Esophagus muscularis mucosa (tissue), 4 donors: ENCODE measurements at regions not wholly inside any gene's neighbourhood (a gene's known extent, or its start where the extent isn't known, plus 50 kb on each side); places are given as distances from the start of the nearest gene placed in this dataset.
"Not testable (repeated sequence)": the region's sequence is repeated elsewhere in the genome, so short reads cannot be mapped to it uniquely, and the experiment has no call there.

Experiments
- DNase-seq: peaks from one replicate; pipeline ENCODE4 v3.0.0-alpha.2; 2017; ENCODE audit errors: extremely low spot score
- H3K27ac ChIP-seq, 4 donors: fragments of 200-600 bp; sonication (generic); replicated peaks in 1 of 4; 1 replicate in 3 of 4; 2 replicates in 1 of 4; pipeline ENCODE4 v1.5.1; 2016 to 2019; ENCODE audit warnings: mild to moderate bottlenecking in 1 of 4
- H3K27me3 ChIP-seq, 4 donors: fragments of 200-600 bp; sonication (generic); one replicate each; pipeline versions ENCODE4 v1.5.1 to v1.6.0; 2016 to 2019
- H3K36me3 ChIP-seq, 4 donors: fragments of 200-600 bp; sonication (generic); one replicate each; pipeline ENCODE4 v1.5.1; 2016 to 2019
- H3K4me1 ChIP-seq, 4 donors: fragments of 200-600 bp; sonication (generic); one replicate each; pipeline ENCODE4 v1.5.1; 2016 to 2019
- H3K4me3 ChIP-seq, 4 donors: fragments of 200-600 bp; sonication (generic); 1 replicate in 2 of 4; 2 replicates in 2 of 4; pipeline ENCODE4 v1.5.1; 2016 to 2019; ENCODE audit warnings: mild to moderate bottlenecking in 4 of 4, moderate library complexity in 1 of 4
- H3K9me3 ChIP-seq, 4 donors: fragments of 200-600 bp; sonication (generic); 1 replicate in 3 of 4; 2 replicates in 1 of 4; pipeline ENCODE4 v1.5.1; 2016 to 2019
- CTCF ChIP-seq, 3 experiments: fragments of 200-600 bp in 2 of 3; fragments of 450-650 bp in 1 of 3; sonication (generic) in 2 of 3; IDR thresholded peaks; one replicate each; pipeline ENCODE4 v1.5.1; 2017 to 2019; ENCODE audit warnings: antibody characterized with exemption in 3 of 3, mild to moderate bottlenecking in 2 of 3, moderate library complexity in 1 of 3
- EP300 ChIP-seq: sonication (generic); formaldehyde crosslinking; IDR thresholded peaks from one replicate; pipeline ENCODE4 v1.6.1; 2017; ENCODE audit warnings: antibody characterized with exemption
- POLR2A ChIP-seq: fragments of 450-650 bp; IDR thresholded peaks from one replicate; pipeline ENCODE4 v1.6.1; 2017; ENCODE audit warnings: antibody characterized with exemption, moderate library complexity, mild to moderate bottlenecking, low read depth
- POLR2AphosphoS5 ChIP-seq, 2 donors: sonication (generic); formaldehyde crosslinking; IDR thresholded peaks; one replicate each; pipeline ENCODE4 v1.6.1; 2017; ENCODE audit warnings: antibody characterized with exemption in 2 of 2
- WGBS: methylation state at CpG from one replicate; pipeline ENCODE4 v1.1.5; 2018; 5-methylcytosine and 5-hydroxymethylcytosine counted together
- intact Hi-C: fragments of 100-400 bp; cut with DNase I; formaldehyde crosslinking; loops from one replicate; pipeline ENCODE4 v1.15.1; 2023

GRCh38 chr18:10248738-10249137 lies 205.7 kb upstream of the APCDD1 start:
- Histone ChIP-seq H3K9me3 (no peaks in the 10 kb centered on the region), H3K36me3 (no peaks in the 10 kb centered on the region), H3K27me3 (no peaks in the 10 kb centered on the region), H3K4me3 (no peak overlapping the region), H3K4me1 (peaks cover 0 to 24% (median 4%) of the 10 kb centered on the region in 4 donors), H3K27ac (no peak overlapping the region)
- no peak for DNase-seq
- 93% methylated on average over 5 of the region's 5 CpGs for WGBS
- TF ChIP-seq CTCF (IDR thresholded peaks at IDR 0.05) (no peak), EP300 (no peak), POLR2A (no peak), POLR2AphosphoS5 (IDR thresholded peaks at IDR 0.05) (no peak)
- intact Hi-C loops: no loop called here

GRCh38 chr18:10249270-10249669 lies 205.2 kb upstream of the APCDD1 start:
- Histone ChIP-seq H3K27me3 (no peaks in the 10 kb centered on the region), H3K36me3 (no peaks in the 10 kb centered on the region), H3K9me3 (no peaks in the 10 kb centered on the region), H3K4me3 (no peak overlapping the region), H3K27ac (no peak overlapping the region), H3K4me1 (peaks cover 0 to 24% (median 4%) of the 10 kb centered on the region in 4 donors)
- no peak for DNase-seq
- intact Hi-C loops: no loop called here
- TF ChIP-seq CTCF (IDR thresholded peaks at IDR 0.05) (no peak), POLR2AphosphoS5 (IDR thresholded peaks at IDR 0.05) (no peak), POLR2A (no peak), EP300 (no peak)
- WGBS: 89% methylated on average over 3 of the region's 3 CpGs

GRCh38 chr18:10249801-10250200 lies 204.6 kb upstream of the APCDD1 start:
- TF ChIP-seq CTCF (IDR thresholded peaks at IDR 0.05) (no peak), POLR2AphosphoS5 (IDR thresholded peaks at IDR 0.05) (no peak), POLR2A (no peak), EP300 (no peak)
- intact Hi-C loops: no loop called here
- no peak overlapping the region for H3K4me3 ChIP-seq
- H3K36me3 ChIP-seq: no peaks in the 10 kb centered on the region
- H3K27ac ChIP-seq: no peak overlapping the region
- peaks cover 0 to 24% (median 4%) of the 10 kb centered on the region in 4 donors for H3K4me1 ChIP-seq
- H3K9me3 ChIP-seq: no peaks in the 10 kb centered on the region
- 100% methylated on average over 1 of the region's 1 CpG for whole genome bisulfite sequencing
- DNase-seq: no peak
- H3K27me3 ChIP-seq: no peaks in the 10 kb centered on the region

GRCh38 chr18:10252494-10252893 lies 201.9 kb upstream of the APCDD1 start:
- H3K27me3 ChIP-seq: no peaks in the 10 kb centered on the region
- H3K4me3 ChIP-seq: no peak overlapping the region
- no peak for DNase-seq
- TF ChIP-seq CTCF (IDR thresholded peaks at IDR 0.05) (no peak), POLR2A (no peak), EP300 (no peak), POLR2AphosphoS5 (IDR thresholded peaks at IDR 0.05) (no peak)
- H3K9me3 ChIP-seq: no peaks in the 10 kb centered on the region
- no peaks in the 10 kb centered on the region for H3K36me3 ChIP-seq
- WGBS: 85% methylated on average over 4 of the region's 4 CpGs
- no peak overlapping the region for H3K27ac ChIP-seq
- intact Hi-C loops: no loop called here
- peaks cover 0 to 7% (median 3%) of the 10 kb centered on the region in 4 donors for H3K4me1 ChIP-seq

- no peak for DNase-seq
- H3K27me3 ChIP-seq: no peaks in the 10 kb centered on the region
- intact Hi-C loops: no loop called here
- no peak overlapping the region for H3K4me3 ChIP-seq
- peaks cover 0 to under 1% (median 0%) of the 10 kb centered on the region in 4 donors for H3K4me1 ChIP-seq
- no peak overlapping the region for H3K27ac ChIP-seq
- WGBS: 64% methylated on average over 5 of the region's 5 CpGs
- TF ChIP-seq EP300 (no peak), CTCF (IDR thresholded peaks at IDR 0.05) (no peak), POLR2AphosphoS5 (IDR thresholded peaks at IDR 0.05) (no peak)
- H3K9me3 ChIP-seq: no peaks in the 10 kb centered on the region
- no peaks in the 10 kb centered on the region for H3K36me3 ChIP-seq
Measured at GRCh38 chr18:10252952-10253705, 201.3 kb upstream of the APCDD1 start.

GRCh38 chr18:10256276-10256675 lies 198.2 kb upstream of the APCDD1 start:
- WGBS: 97% methylated on average over 3 of the region's 3 CpGs
- H3K9me3 ChIP-seq, H3K27me3 ChIP-seq, H3K27ac ChIP-seq, H3K4me3 ChIP-seq, intact Hi-C loops, DNase-seq, H3K36me3 ChIP-seq: not testable (repeated sequence)
- H3K4me1 ChIP-seq: peaks cover 0 to 14% (median 4%) of the 10 kb centered on the region in 4 donors
